ENCODE measurements at regions not wholly inside any gene's neighbourhood (a gene's known extent, or its start where the extent isn't known, plus 50 kb on each side); places are given as distances from the start of the nearest gene placed in this dataset.

DNA sequence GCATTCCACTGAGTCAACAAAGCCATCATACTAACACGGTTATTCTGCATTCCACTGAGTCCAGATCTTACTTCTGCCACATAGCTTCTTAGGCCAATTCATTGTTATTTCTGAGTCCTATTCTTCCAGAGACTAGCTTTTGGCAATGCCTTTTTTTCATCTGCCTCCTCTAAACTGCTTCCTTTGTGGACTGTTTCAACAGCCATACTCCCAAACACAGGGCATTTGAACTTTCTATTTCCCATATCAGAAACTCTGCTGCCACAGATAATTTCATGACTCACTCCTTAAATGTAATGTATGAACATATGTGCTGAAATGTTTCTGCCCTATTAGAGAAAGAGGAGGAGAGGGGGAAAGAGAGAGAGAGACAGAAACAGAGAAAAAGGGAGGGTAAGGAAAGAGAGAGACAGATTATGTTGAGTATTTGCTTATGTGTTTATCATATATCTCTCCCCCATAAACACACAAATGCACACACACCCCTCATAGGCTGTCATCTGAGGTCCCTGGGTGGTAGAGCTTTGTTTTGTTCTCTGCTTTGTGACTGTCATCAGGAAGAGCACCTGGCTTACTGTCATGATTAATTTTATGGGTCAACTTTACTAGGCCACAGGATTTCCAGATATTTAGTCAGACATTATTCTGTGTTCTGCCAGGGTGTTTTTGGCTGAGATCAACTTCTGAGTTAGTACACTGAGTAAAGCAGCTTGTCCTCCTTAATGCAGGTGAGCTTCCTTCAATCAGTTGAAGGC lies 308.0 kb upstream of the KCND2 start:
- no peak for TF ChIP-seq POLR2A (IDR thresholded peaks at IDR 0.05)
- TF ChIP-seq, protein P1, sequence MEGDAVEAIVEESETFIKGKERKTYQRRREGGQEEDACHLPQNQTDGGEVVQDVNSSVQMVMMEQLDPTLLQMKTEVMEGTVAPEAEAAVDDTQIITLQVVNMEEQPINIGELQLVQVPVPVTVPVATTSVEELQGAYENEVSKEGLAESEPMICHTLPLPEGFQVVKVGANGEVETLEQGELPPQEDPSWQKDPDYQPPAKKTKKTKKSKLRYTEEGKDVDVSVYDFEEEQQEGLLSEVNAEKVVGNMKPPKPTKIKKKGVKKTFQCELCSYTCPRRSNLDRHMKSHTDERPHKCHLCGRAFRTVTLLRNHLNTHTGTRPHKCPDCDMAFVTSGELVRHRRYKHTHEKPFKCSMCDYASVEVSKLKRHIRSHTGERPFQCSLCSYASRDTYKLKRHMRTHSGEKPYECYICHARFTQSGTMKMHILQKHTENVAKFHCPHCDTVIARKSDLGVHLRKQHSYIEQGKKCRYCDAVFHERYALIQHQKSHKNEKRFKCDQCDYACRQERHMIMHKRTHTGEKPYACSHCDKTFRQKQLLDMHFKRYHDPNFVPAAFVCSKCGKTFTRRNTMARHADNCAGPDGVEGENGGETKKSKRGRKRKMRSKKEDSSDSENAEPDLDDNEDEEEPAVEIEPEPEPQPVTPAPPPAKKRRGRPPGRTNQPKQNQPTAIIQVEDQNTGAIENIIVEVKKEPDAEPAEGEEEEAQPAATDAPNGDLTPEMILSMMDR (IDR thresholded peaks at IDR 0.05), result no peak

Measured in vagina (tissue), 2 donors.